CD4-positive, alpha-beta T cell (primary cell): ENCODE measurements at regions not wholly inside any gene's neighbourhood (a gene's known extent, or its start where the extent isn't known, plus 50 kb on each side); places are given as distances from the start of the nearest gene placed in this dataset.

ENCODE experiments used
- ATAC-seq: fragments of 200-7000 bp; cut with Tn5 transposase; one replicate; pipeline ENCODE4 v1.10.0; 2022; ENCODE audit warnings: mild to moderate bottlenecking; ENCODE audit not compliant: poor library complexity
- CTCF ChIA-PET: fragments of 350-600 bp; sonication (Branson Sonifier 250); formaldehyde crosslinking; loops from one replicate; lab custom pipeline; 2021; ENCODE audit warnings: antibody characterized with exemption, inconsistent platforms; lab: Charles Lee
- POLR2A ChIA-PET: fragments of 350-600 bp; sonication (Branson Sonifier 250); formaldehyde crosslinking; loops from one replicate; lab custom pipeline; 2021; ENCODE audit warnings: antibody characterized with exemption, inconsistent platforms; lab: Charles Lee
- DNase-seq, 14 experiments: peaks; one replicate each; pipeline ENCODE4 v3.0.0-alpha.2; 2013 to 2020; ENCODE audit warnings: mixed read lengths in 2 of 14
- H3K27ac ChIP-seq, 2 donors: one replicate each; pipeline versions ENCODE4 v1.5.1 to v1.7.0; 2013; ENCODE audit warnings: low read length in 2 of 2, low read depth in 1 of 2, mild to moderate bottlenecking in 1 of 2
- H3K27me3 ChIP-seq, 2 experiments: 1 replicate in 1 of 2; 2 replicates in 1 of 2; pipeline versions ENCODE4 v1.6.1 to v1.7.0; 2013; ENCODE audit warnings: low read length in 2 of 2, control low read depth in 1 of 2, mild to moderate bottlenecking in 1 of 2, moderate library complexity in 1 of 2; ENCODE audit not compliant: insufficient read depth in 2 of 2, control insufficient read depth in 1 of 2
- H3K36me3 ChIP-seq: one replicate; pipeline ENCODE4 v1.6.1; 2013; ENCODE audit warnings: low read length, control low read depth; ENCODE audit not compliant: insufficient read depth
- H3K4me1 ChIP-seq: one replicate; pipeline ENCODE4 v1.6.1; 2013; ENCODE audit warnings: low read length, control low read depth; ENCODE audit not compliant: insufficient read depth
- H3K4me3 ChIP-seq: one replicate; pipeline ENCODE4 v1.5.1; 2013; ENCODE audit warnings: mild to moderate bottlenecking, low read length, moderate library complexity
- H3K9me3 ChIP-seq, 2 experiments: 1 replicate in 1 of 2; 2 replicates in 1 of 2; pipeline versions ENCODE4 v1.6.1 to v1.7.0; 2013; ENCODE audit warnings: low read length in 2 of 2, mild to moderate bottlenecking in 2 of 2, control low read depth in 1 of 2, moderate library complexity in 1 of 2; ENCODE audit not compliant: control insufficient read depth in 1 of 2, insufficient read depth in 1 of 2
- H3K27ac Mint-ChIP-seq: one replicate; pipeline ENCODE4 v1.8.0; 2020; ENCODE audit warnings: mixed read lengths
- H3K27me3 Mint-ChIP-seq: one replicate; pipeline ENCODE4 v1.8.0; 2021; ENCODE audit warnings: mixed read lengths
- H3K36me3 Mint-ChIP-seq: one replicate; pipeline ENCODE4 v1.8.0; 2021; ENCODE audit warnings: low read depth, mixed read lengths
- H3K4me1 Mint-ChIP-seq: one replicate; pipeline ENCODE4 v1.8.0; 2021; ENCODE audit warnings: low read depth, mixed read lengths
- H3K4me3 Mint-ChIP-seq: one replicate; pipeline ENCODE4 v1.8.0; 2020; ENCODE audit warnings: mild to moderate bottlenecking, mixed read lengths
- H3K9me3 Mint-ChIP-seq: one replicate; pipeline ENCODE4 v1.8.0; 2020; ENCODE audit warnings: mixed read lengths
- CTCF ChIP-seq: fragments of 200-600 bp; IDR thresholded peaks from one replicate; pipeline ENCODE4 v1.8.0; 2022; ENCODE audit warnings: antibody characterized with exemption, mild to moderate bottlenecking
- intact Hi-C, 2 experiments: fragments of 100-400 bp; cut with DNase I in 1 of 2; cut with micrococcal nuclease in 1 of 2; formaldehyde crosslinking; loops; one replicate each; pipeline versions ENCODE4 v1.15.1 to v1.9.0; 2023 to 2025; cut with DNase I, micrococcal nuclease

- DNase-seq (no peak), ATAC-seq (no peak)
- Histone ChIP-seq H3K27ac (no peak overlapping the region), H3K4me1 (no peaks in the 10 kb centered on the region), H3K36me3 (no peaks in the 10 kb centered on the region), H3K27me3 (no peaks in the 10 kb centered on the region), H3K9me3 (no peaks in the 10 kb centered on the region), H3K4me3 (no peak overlapping the region)
- ChIA-PET POLR2A (no interaction called here), CTCF (no interaction called here)
- H3K27ac Mint-ChIP-seq = no peak overlapping the region
- TF ChIP-seq CTCF = no peak
- H3K36me3 Mint-ChIP-seq = no peaks in the 10 kb centered on the region
- no peaks in the 10 kb centered on the region for H3K27me3 Mint-ChIP-seq
- peaks cover 10% of the 10 kb centered on the region for H3K9me3 Mint-ChIP-seq
- no peaks in the 10 kb centered on the region for H3K4me1 Mint-ChIP-seq
- no peak overlapping the region for H3K4me3 Mint-ChIP-seq
- intact Hi-C loops = no loop called here
These were observed 651.8 kb downstream of the KCTD16 start for GRCh38 chr5:144822503-144822902.

- Mint-ChIP-seq H3K27ac (no peak overlapping the region), H3K27me3 (no peaks in the 10 kb centered on the region), H3K36me3 (no peaks in the 10 kb centered on the region), H3K9me3 (peaks cover 12% of the 10 kb centered on the region), H3K4me3 (no peak overlapping the region), H3K4me1 (no peaks in the 10 kb centered on the region)
- Histone ChIP-seq H3K4me3 (no peak overlapping the region), H3K9me3 (no peaks in the 10 kb centered on the region), H3K36me3 (no peaks in the 10 kb centered on the region), H3K27ac (no peak overlapping the region), H3K27me3 (no peaks in the 10 kb centered on the region), H3K4me1 (no peaks in the 10 kb centered on the region)
- ChIA-PET POLR2A (no interaction called here), CTCF (no interaction called here)
- intact Hi-C loops = no loop called here
- DNase-seq (no peak), ATAC-seq (no peak)
- no peak for TF ChIP-seq CTCF
These were observed 649.6 kb downstream of the KCTD16 start for GRCh38 chr5:144820278-144820677.

- H3K36me3 Mint-ChIP-seq = no peaks in the 10 kb centered on the region
- CTCF ChIA-PET = no interaction called here
- no peak for DNase-seq
- TF ChIP-seq CTCF = no peak
- Histone ChIP-seq H3K9me3 (no peaks in the 10 kb centered on the region), H3K27ac (no peak overlapping the region), H3K4me3 (no peak overlapping the region), H3K4me1 (no peaks in the 10 kb centered on the region), H3K27me3 (no peaks in the 10 kb centered on the region), H3K36me3 (no peaks in the 10 kb centered on the region)
- POLR2A ChIA-PET = no interaction called here
- intact Hi-C loops = no loop called here
- peaks cover 5% of the 10 kb centered on the region for H3K9me3 Mint-ChIP-seq
- H3K4me3 Mint-ChIP-seq = no peak overlapping the region
- ATAC-seq = no peak
- H3K27ac Mint-ChIP-seq = no peak overlapping the region
- no peaks in the 10 kb centered on the region for H3K4me1 Mint-ChIP-seq
- no peaks in the 10 kb centered on the region for H3K27me3 Mint-ChIP-seq
These were observed 644.5 kb downstream of the KCTD16 start for GRCh38 chr5:144815131-144815530.
